MG63 (cell line): ENCODE measurements at regions not wholly inside any gene's neighbourhood (a gene's known extent, or its start where the extent isn't known, plus 50 kb on each side); places are given as distances from the start of the nearest gene placed in this dataset.

Source experiments
- DNase-seq: peaks from one replicate; pipeline ENCODE4 v3.0.0-alpha.2; 2020
- H3K27me3 ChIP-seq: fragments of 250-450 bp; sonication (Bioruptor Pico); 2 replicates; pipeline ENCODE4 v1.5.1; 2020; ENCODE audit warnings: mild to moderate bottlenecking, moderate library complexity
- H3K36me3 ChIP-seq: fragments of 250-450 bp; sonication (Bioruptor Pico); 2 replicates; pipeline ENCODE4 v1.5.1; 2020; ENCODE audit warnings: mild to moderate bottlenecking, moderate library complexity
- H3K4me3 ChIP-seq: fragments of 250-450 bp; sonication (Bioruptor Pico); 2 replicates; pipeline ENCODE4 v1.5.1; 2020; ENCODE audit warnings: mild to moderate bottlenecking, moderate library complexity
- H3K9me3 ChIP-seq: fragments of 250-450 bp; sonication (Bioruptor Pico); 2 replicates; pipeline ENCODE4 v1.5.1; 2020; ENCODE audit warnings: mild to moderate bottlenecking, moderate library complexity

DNA sequence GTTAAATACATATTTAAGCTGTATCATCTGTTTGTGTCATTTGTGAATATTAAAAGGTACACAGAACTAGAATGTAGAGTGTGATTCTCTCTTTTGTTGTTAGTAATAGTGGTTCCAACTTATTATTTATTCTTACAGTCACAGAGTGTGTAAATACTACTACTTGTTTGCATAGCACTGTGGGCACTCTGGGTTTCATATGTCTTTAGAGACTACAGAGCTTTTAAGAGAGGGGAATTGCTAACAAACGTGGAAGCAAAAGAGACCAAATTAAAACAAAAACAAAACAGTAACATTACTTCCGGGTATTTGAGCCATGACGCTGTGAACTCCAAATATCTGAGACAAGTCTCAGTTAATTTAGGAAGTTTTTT, 828.0 kb upstream of the DPPA4 start:
- Histone ChIP-seq H3K9me3 (no peaks in the 10 kb centered on the region), H3K4me3 (no peak overlapping the region), H3K27me3 (no peaks in the 10 kb centered on the region), H3K36me3 (no peaks in the 10 kb centered on the region)
- no peak for DNase-seq

GRCh38 chr3:110165753-110166152, 828.4 kb upstream of the DPPA4 start:
- Histone ChIP-seq H3K27me3 (no peaks in the 10 kb centered on the region), H3K4me3 (no peak overlapping the region), H3K9me3 (no peaks in the 10 kb centered on the region), H3K36me3 (no peaks in the 10 kb centered on the region)
- no peak for DNase-seq

DNA sequence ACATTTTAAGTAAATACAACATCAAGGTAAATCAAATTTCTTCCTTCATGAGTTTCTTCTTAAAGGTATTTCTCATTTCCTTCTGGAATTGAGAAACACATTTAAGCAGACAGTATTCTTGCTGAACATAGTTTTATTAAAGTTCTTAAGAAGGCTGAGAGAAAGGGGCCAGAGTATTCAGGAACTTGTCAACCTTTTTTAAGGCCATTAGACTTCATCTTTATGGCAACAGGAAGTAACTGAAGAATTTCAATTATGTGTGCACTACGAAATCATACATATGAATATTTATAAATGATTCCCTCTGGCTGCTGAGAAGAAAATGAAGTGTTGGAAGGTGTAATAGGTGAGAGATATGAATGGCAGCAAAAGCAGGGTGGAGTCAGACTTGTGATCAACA, 829.4 kb upstream of the DPPA4 start:
- no peak for DNase-seq
- Histone ChIP-seq H3K27me3 (no peaks in the 10 kb centered on the region), H3K4me3 (no peak overlapping the region), H3K36me3 (no peaks in the 10 kb centered on the region), H3K9me3 (no peaks in the 10 kb centered on the region)

DNA sequence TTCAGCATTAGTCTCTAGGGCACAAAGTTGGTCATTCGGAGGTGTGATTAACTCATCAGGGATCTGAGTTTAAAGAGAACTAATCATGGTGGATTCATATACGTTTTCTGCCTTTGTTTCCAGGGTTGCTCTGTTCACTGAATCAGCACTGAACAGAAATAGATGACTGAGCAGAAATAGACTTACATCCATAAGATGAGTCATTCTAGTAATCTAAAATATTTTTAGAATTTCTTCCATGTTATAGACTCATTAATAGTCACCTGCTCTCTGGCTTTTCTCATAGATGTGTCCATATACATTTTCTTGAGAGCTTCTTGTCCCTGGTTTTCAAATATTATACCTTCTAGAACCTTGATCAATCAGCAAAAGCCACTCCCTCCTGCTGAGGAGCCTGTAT, 837.6 kb upstream of the DPPA4 start:
- Histone ChIP-seq H3K9me3 (no peaks in the 10 kb centered on the region), H3K27me3 (no peaks in the 10 kb centered on the region), H3K4me3 (no peak overlapping the region), H3K36me3 (no peaks in the 10 kb centered on the region)
- no peak for DNase-seq

DNA sequence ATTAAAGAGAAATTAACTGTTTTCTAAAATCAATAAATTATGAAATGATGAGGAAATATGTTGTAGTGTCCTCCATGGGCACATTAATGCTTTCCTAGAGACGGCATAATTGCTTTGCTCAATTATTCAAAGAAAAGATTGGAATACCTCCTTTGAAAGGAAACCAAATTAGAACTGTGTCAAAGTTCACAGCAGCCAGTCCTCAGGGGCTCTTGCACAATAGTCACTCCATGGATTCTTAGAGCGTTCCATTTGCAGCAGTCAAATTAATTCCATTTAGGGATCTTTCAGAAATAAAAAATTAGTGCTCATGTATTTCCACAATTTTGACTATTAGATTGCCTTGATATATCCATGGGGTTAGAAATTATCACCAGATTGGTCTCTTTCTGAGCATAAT, 841.6 kb upstream of the DPPA4 start:
- no peak for DNase-seq
- no peak overlapping the region for H3K4me3 ChIP-seq
- H3K27me3 ChIP-seq = no peaks in the 10 kb centered on the region
- H3K9me3 ChIP-seq = no peaks in the 10 kb centered on the region
- H3K36me3 ChIP-seq = no peaks in the 10 kb centered on the region

DNA sequence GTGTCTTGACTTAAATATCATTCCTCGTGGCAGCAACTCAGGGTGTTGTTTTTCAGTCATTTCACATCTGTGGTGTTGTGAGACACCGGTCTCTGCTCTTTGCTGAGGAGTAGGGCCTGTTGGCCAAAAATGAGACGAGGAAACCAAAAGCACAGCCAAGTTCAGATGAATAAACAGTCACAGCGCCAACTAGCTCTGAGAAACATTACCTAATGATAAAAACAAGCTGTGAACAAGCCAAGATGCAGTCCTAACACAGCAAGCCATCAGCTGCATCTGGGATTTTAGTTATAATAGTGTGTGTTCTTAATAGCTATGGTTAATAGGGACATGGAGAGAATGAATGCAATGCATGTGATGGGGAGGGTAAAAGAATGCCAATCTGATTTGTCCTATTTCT, 843.4 kb upstream of the DPPA4 start:
- no peaks in the 10 kb centered on the region for H3K36me3 ChIP-seq
- no peaks in the 10 kb centered on the region for H3K9me3 ChIP-seq
- peak; percentile 61 for DNase-seq
- no peaks in the 10 kb centered on the region for H3K27me3 ChIP-seq
- no peak overlapping the region for H3K4me3 ChIP-seq

DNA sequence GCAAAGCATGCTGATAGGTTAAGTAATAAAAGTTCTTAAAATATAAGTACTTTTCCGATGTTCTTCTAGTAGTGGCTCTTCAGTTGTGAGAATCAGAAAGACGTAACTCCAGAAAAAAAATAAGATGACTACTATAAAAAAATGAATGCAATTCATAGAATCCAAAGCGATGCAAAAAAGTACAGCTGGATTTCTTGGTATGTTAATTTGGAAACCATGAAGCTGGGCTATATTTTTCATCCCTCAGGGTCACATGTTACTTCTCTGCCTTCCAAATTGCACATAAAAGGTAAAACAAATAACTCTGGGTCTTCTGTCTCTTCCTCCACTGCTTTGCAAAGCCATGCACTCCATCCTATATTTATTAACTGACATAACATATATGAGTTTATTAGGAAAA, 843.9 kb upstream of the DPPA4 start:
- Histone ChIP-seq H3K27me3 (no peaks in the 10 kb centered on the region), H3K36me3 (no peaks in the 10 kb centered on the region), H3K4me3 (no peak overlapping the region), H3K9me3 (no peaks in the 10 kb centered on the region)
- DNase-seq = no peak

- no peak for DNase-seq
- Histone ChIP-seq H3K4me3 (no peak overlapping the region), H3K36me3 (no peaks in the 10 kb centered on the region), H3K9me3 (no peaks in the 10 kb centered on the region), H3K27me3 (no peaks in the 10 kb centered on the region)
Measured at GRCh38 chr3:110184536-110184935, 847.2 kb upstream of the DPPA4 start.

DNA sequence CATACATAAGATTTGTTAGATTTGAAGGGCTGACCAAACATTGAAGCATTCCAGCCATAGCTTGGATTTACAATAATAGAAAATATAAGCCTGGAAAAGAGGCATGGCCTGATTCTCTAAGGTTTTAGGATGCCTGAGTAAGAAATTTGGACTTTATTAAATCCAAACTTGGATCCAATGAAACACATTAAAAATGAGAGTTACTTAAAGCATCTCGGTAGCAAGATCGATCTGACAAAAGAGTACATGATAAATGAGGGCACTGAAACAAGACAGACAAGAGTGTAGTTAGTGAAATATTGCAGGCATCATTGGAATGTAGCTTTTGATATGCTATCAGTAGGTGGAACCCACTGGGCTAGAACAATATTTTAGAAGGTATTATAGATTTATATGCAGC, 855.7 kb upstream of the DPPA4 start:
- H3K36me3 ChIP-seq = no peaks in the 10 kb centered on the region
- H3K27me3 ChIP-seq = no peaks in the 10 kb centered on the region
- DNase-seq = no peak
- peaks cover 3% of the 10 kb centered on the region; the same call in 1 of the 2 replicates for H3K9me3 ChIP-seq
- no peak overlapping the region for H3K4me3 ChIP-seq

DNA sequence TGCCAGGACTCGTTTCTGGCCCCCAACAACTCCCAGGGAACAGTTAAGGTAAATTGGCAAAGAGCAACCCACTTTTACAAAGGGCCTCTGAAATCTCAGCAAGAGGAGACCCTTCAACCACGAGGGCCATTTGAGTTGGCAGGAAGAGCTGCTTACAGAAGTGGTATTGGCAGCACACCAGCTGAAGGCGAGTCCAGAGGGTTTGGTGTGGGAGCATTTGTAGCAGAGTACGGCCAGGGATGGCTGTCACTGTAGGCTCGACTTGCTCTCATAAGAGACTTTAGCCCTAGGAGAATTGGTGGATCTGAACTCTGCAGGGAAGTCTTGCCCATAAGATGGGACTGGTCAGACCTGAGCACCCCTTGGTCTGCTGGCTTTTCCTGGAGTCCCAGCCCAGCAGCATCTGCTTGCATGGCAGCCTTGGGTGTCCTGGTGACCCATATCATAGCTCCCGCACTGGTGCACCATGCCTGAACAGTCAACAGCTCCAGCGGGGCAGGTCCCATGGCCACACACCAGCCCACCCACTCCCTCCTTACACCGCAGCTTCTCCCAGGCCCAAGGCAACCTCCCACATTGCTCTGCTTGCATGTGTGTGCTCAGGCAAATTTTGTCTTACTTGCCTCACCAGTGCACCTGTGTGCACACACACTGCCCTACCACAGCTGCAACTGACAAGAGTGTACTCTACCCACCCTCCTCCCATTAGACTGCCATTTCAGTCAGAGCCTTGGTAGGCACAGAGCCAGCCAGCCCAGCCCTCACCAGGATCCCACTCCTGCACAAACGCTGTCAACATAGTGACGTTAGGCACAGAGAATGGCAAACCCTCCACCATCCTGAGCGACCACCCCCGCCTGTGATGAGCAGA, 861.6 kb upstream of the DPPA4 start:
- Histone ChIP-seq H3K9me3 (0 out of 2 replicates have a peak, but pooled peaks cover 3% of the 10 kb centered on the region), H3K4me3 (no peak overlapping the region), H3K27me3 (no peaks in the 10 kb centered on the region), H3K36me3 (no peaks in the 10 kb centered on the region)
- no peak for DNase-seq

DNA sequence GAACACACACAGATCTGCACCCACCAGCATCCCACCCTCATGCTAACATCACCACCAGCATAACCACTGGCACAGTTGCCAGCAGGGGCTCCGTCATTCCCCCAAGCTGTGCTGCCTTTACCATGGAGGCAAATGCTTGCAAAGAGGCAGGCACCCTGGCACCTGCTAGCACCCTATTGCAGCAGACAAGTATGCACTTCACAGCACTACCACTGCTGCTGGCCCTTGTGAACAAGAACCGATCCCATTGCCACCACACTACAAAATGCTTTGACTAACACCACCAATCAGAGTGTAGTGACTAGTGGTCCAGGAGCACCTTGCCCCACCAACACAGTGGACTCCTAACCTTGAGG, 862.2 kb upstream of the DPPA4 start:
- DNase-seq = no peak
- no peak overlapping the region for H3K4me3 ChIP-seq
- 0 out of 2 replicates have a peak, but pooled peaks cover 3% of the 10 kb centered on the region for H3K9me3 ChIP-seq
- H3K36me3 ChIP-seq = no peaks in the 10 kb centered on the region
- H3K27me3 ChIP-seq = no peaks in the 10 kb centered on the region

- H3K9me3 ChIP-seq = no peaks in the 10 kb centered on the region
- no peaks in the 10 kb centered on the region for H3K27me3 ChIP-seq
- no peak for DNase-seq
- H3K36me3 ChIP-seq = no peaks in the 10 kb centered on the region
- H3K4me3 ChIP-seq = no peak overlapping the region
Measured at GRCh38 chr3:110210086-110210660, 861.4 kb upstream of the NECTIN3 start.

GRCh38 chr3:110226645-110227044, 845.0 kb upstream of the NECTIN3 start:
- H3K4me3 ChIP-seq = no peak overlapping the region
- H3K27me3 ChIP-seq = no peaks in the 10 kb centered on the region
- no peak for DNase-seq
- H3K9me3 ChIP-seq = no peaks in the 10 kb centered on the region
- H3K36me3 ChIP-seq = no peaks in the 10 kb centered on the region

GRCh38 chr3:110227991-110228390, 843.6 kb upstream of the NECTIN3 start:
- H3K27me3 ChIP-seq = no peaks in the 10 kb centered on the region

DNA sequence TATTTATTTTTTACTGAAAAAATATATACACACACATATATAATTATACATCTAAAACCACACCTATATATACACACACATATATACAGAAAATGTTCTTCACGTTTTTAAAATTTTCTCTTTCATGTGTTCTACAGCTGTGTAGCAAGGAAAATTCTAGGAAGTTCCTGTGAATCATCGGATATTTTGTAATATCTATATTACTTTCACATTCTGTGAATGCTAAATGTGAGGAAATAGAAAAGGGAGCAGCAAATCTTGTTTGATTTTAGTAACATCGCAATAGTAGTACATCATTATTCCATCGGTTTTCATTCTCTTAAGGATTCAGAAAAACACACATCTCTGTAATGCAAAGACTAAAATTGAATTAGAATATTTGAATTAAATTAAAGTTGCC, 836.8 kb upstream of the NECTIN3 start:
- H3K9me3 ChIP-seq = no peaks in the 10 kb centered on the region
- H3K36me3 ChIP-seq = no peaks in the 10 kb centered on the region
- no peak overlapping the region for H3K4me3 ChIP-seq
- H3K27me3 ChIP-seq = no peaks in the 10 kb centered on the region
- no peak for DNase-seq

More at GRCh38 chr3:110227991-110228390, 843.6 kb upstream of the NECTIN3 start:
- no peak overlapping the region for H3K4me3 ChIP-seq
- no peak for DNase-seq
- no peaks in the 10 kb centered on the region for H3K9me3 ChIP-seq
- H3K36me3 ChIP-seq = no peaks in the 10 kb centered on the region

DNA sequence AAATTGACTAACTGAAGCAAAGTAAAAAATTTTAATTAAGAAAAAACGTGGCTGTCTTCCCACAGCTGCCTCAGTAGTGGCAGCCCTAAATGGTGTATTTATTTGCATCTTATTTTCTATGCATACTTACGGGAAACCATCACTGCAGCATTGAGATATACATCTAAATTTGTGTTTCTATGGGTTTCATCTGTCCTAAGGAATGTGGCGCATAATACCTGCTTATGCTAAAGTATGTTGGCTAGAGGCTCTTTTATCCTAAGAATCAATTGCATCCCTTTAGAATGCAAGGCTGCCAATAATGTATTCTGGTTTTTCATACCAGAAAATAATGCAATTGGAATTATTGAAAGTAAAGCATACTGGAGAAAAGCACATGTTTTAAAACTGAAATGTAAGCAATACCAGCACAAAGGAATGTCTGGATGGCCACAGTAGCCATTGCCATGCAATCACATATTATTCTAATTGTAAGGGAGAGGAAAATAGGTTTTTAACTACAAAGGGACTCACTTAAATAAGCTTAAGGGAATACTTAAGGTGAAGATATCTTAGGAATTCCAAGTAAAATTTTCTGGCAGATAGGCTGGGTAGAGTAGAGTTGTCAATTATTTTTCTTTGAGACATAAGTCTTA, 834.5 kb upstream of the NECTIN3 start:
- no peaks in the 10 kb centered on the region for H3K9me3 ChIP-seq
- DNase-seq = no peak
- no peaks in the 10 kb centered on the region for H3K27me3 ChIP-seq
- H3K36me3 ChIP-seq = no peaks in the 10 kb centered on the region
- H3K4me3 ChIP-seq = no peak overlapping the region

DNA sequence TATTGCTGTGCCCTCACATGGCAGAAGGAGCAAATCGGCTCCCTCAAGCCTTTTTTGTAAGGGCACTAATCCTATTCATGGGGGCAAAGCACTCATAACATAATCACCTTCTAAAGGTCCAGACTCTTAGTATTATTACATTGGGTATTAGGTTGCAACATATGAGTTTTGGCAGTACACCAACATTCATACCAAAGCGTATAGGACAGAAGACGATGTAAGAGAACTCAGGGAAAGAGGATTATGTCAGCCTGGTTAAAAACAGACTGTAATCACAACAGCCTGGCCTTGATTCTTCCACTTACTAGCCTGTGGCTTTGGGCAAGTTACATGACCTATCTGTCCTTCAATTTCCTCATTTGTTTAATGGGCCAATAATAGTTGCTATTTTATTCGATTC, 828.5 kb upstream of the NECTIN3 start:
- DNase-seq = no peak
- Histone ChIP-seq H3K9me3 (no peaks in the 10 kb centered on the region), H3K27me3 (no peaks in the 10 kb centered on the region), H3K4me3 (no peak overlapping the region), H3K36me3 (no peaks in the 10 kb centered on the region)
